ENCODE measurements at regions not wholly inside any gene's neighbourhood (a gene's known extent, or its start where the extent isn't known, plus 50 kb on each side); places are given as distances from the start of the nearest gene placed in this dataset.
A peak's percentile ranks its signal among the peaks of the same experiment; 100 is the strongest.

- in situ Hi-C loops (cut with HindIII; ENCODE audit: low sequenced_read_pairs): no loop called here
- DNase-seq (ENCODE audit: low read depth): no peak
- H3K4me3 ChIP-seq (ENCODE audit: low read depth, low read length): no peak overlapping the region
- TF ChIP-seq CTCF (IDR thresholded peaks at IDR 0.05; ENCODE audit: low read depth, low read length, missing control alignments): no peak
These were observed 273.4 kb upstream of the PLD5 start for GRCh38 chr1:242797856-242798255.

- in situ Hi-C loops (cut with HindIII; ENCODE audit: low sequenced_read_pairs): no loop called here
- no peak for DNase-seq (ENCODE audit: low read depth)
- H3K4me3 ChIP-seq (ENCODE audit: low read depth, low read length): no peak overlapping the region
- TF ChIP-seq CTCF (IDR thresholded peaks at IDR 0.05; ENCODE audit: low read depth, low read length, missing control alignments): no peak
These were observed 264.3 kb upstream of the PLD5 start for GRCh38 chr1:242788771-242789170.

GRCh38 chr1:242787968-242788367 is 263.5 kb upstream of the PLD5 start:
- no peak overlapping the region for H3K4me3 ChIP-seq (ENCODE audit: low read depth, low read length)
- in situ Hi-C loops (cut with HindIII; ENCODE audit: low sequenced_read_pairs): no loop called here
- TF ChIP-seq CTCF (IDR thresholded peaks at IDR 0.05; ENCODE audit: low read depth, low read length, missing control alignments): no peak
- DNase-seq (ENCODE audit: low read depth): no peak

GRCh38 chr1:242784807-242785206 is 260.3 kb upstream of the PLD5 start:
- in situ Hi-C loops (cut with HindIII; ENCODE audit: low sequenced_read_pairs): no loop called here
- no peak for TF ChIP-seq CTCF (IDR thresholded peaks at IDR 0.05; ENCODE audit: low read depth, low read length, missing control alignments)
- H3K4me3 ChIP-seq (ENCODE audit: low read depth, low read length): no peak overlapping the region
- DNase-seq (ENCODE audit: low read depth): peak; percentile 18

GRCh38 chr1:242784084-242784483 is 259.6 kb upstream of the PLD5 start:
- no peak overlapping the region for H3K4me3 ChIP-seq (ENCODE audit: low read depth, low read length)
- DNase-seq (ENCODE audit: low read depth): no peak
- in situ Hi-C loops (cut with HindIII; ENCODE audit: low sequenced_read_pairs): no loop called here
- TF ChIP-seq CTCF (IDR thresholded peaks at IDR 0.05; ENCODE audit: low read depth, low read length, missing control alignments): no peak

- no peak for TF ChIP-seq CTCF (IDR thresholded peaks at IDR 0.05; ENCODE audit: low read depth, low read length, missing control alignments)
- DNase-seq (ENCODE audit: low read depth): no peak
- H3K4me3 ChIP-seq (ENCODE audit: low read depth, low read length): no peak overlapping the region
- in situ Hi-C loops (cut with HindIII; ENCODE audit: low sequenced_read_pairs): no loop called here
These were observed 249.8 kb upstream of the PLD5 start for GRCh38 chr1:242774256-242774655.

- no peak for DNase-seq (ENCODE audit: low read depth)
- no peak overlapping the region for H3K4me3 ChIP-seq (ENCODE audit: low read depth, low read length)
- in situ Hi-C loops (cut with HindIII; ENCODE audit: low sequenced_read_pairs): no loop called here
- TF ChIP-seq CTCF (IDR thresholded peaks at IDR 0.05; ENCODE audit: low read depth, low read length, missing control alignments): no peak
These were observed 245.9 kb upstream of the PLD5 start for GRCh38 chr1:242770366-242770765.

All from astrocyte of the cerebellum (primary cell).